ENCODE measurements at regions not wholly inside any gene's neighbourhood (a gene's known extent, or its start where the extent isn't known, plus 50 kb on each side); places are given as distances from the start of the nearest gene placed in this dataset.

DNA sequence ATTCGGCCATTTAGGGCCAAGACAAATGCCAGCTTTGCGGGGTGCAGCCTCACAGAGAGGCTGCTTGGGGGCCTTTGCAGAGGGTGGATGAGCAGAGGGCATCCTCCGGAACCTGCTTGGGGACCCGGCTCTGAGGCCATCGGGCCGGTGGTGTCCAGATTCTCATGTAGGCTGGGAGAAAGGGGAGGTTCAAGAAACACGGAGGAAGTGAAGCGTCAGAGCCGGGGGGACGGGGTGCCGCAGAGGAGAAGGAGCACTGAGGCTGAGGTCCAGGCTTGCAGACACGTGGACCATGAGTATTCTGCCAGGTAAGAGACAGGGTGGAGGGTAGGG, 150.7 kb upstream of the SHH start:
- TF ChIP-seq, protein P1, sequence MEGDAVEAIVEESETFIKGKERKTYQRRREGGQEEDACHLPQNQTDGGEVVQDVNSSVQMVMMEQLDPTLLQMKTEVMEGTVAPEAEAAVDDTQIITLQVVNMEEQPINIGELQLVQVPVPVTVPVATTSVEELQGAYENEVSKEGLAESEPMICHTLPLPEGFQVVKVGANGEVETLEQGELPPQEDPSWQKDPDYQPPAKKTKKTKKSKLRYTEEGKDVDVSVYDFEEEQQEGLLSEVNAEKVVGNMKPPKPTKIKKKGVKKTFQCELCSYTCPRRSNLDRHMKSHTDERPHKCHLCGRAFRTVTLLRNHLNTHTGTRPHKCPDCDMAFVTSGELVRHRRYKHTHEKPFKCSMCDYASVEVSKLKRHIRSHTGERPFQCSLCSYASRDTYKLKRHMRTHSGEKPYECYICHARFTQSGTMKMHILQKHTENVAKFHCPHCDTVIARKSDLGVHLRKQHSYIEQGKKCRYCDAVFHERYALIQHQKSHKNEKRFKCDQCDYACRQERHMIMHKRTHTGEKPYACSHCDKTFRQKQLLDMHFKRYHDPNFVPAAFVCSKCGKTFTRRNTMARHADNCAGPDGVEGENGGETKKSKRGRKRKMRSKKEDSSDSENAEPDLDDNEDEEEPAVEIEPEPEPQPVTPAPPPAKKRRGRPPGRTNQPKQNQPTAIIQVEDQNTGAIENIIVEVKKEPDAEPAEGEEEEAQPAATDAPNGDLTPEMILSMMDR (IDR thresholded peaks at IDR 0.05), result no peak
- TF ChIP-seq POLR2A (IDR thresholded peaks at IDR 0.05), result no peak

Data from thyroid gland (tissue), 4 donors.